WTC11 (cell line): ENCODE measurements at regions not wholly inside any gene's neighbourhood (a gene's known extent, or its start where the extent isn't known, plus 50 kb on each side); places are given as distances from the start of the nearest gene placed in this dataset.

Experiments
- ATAC-seq: fragments of 200-7000 bp; cut with Tn5 transposase; 2 replicates; pipeline ENCODE4 v1.10.0; 2021; ENCODE audit warnings: mild to moderate bottlenecking, moderate library complexity
- CTCF ChIA-PET: fragments of 300-600 bp; sonication (Branson Sonifier 250); formaldehyde crosslinking; loops from one replicate; lab custom pipeline; 2021; ENCODE audit warnings: antibody characterized with exemption; lab: Charles Lee
- POLR2A ChIA-PET: fragments of 350-600 bp; sonication (Branson Sonifier 250); formaldehyde crosslinking; loops from one replicate; lab custom pipeline; 2021; ENCODE audit warnings: antibody characterized with exemption; lab: Charles Lee
- DNase-seq: peaks from one replicate; pipeline ENCODE4 v3.0.0; 2021; ENCODE audit warnings: low spot score
- H3K27ac Mint-ChIP-seq: 2 replicates; pipeline ENCODE4 v1.8.0; 2021; ENCODE audit warnings: mixed read lengths
- H3K27me3 Mint-ChIP-seq: 2 replicates; pipeline ENCODE4 v1.8.0; 2021; ENCODE audit warnings: low read depth, mild to moderate bottlenecking, moderate library complexity, mixed read lengths
- H3K36me3 Mint-ChIP-seq: 2 replicates; pipeline ENCODE4 v1.8.0; 2021; ENCODE audit warnings: mixed read lengths
- H3K4me1 Mint-ChIP-seq: 2 replicates; pipeline ENCODE4 v1.8.0; 2022; ENCODE audit warnings: mixed read lengths
- H3K4me3 Mint-ChIP-seq: 2 replicates; pipeline ENCODE4 v1.8.0; 2021; ENCODE audit warnings: mild to moderate bottlenecking, moderate library complexity, mixed read lengths
- H3K9me3 Mint-ChIP-seq: 2 replicates; pipeline ENCODE4 v1.8.0; 2021; ENCODE audit warnings: mixed read lengths
- AFF4 ChIP-seq: sonication (generic); formaldehyde crosslinking; IDR thresholded peaks from 2 replicates; pipeline ENCODE4 v1.8.1; 2023; ENCODE audit warnings: mild to moderate bottlenecking, missing genetic modification reagents, borderline replicate concordance
- ATF1 ChIP-seq: sonication (generic); formaldehyde crosslinking; IDR thresholded peaks from 2 replicates; pipeline ENCODE4 v1.8.1; 2023; ENCODE audit warnings: mild to moderate bottlenecking, moderate library complexity, missing genetic modification reagents
- CREB1 ChIP-seq: sonication (generic); formaldehyde crosslinking; IDR thresholded peaks from 2 replicates; pipeline ENCODE4 v1.8.0; 2023; ENCODE audit warnings: mild to moderate bottlenecking, missing genetic modification reagents
- ESRRA ChIP-seq: sonication (generic); formaldehyde crosslinking; IDR thresholded peaks from 2 replicates; pipeline ENCODE4 v1.8.1; 2022; ENCODE audit warnings: mild to moderate bottlenecking, missing genetic modification reagents, borderline replicate concordance
- GABPB1 ChIP-seq: sonication (generic); formaldehyde crosslinking; IDR thresholded peaks from 2 replicates; pipeline ENCODE4 v1.8.1; 2023; ENCODE audit warnings: mild to moderate bottlenecking, missing genetic modification reagents
- JAZF1 ChIP-seq: fragments of 250-450 bp; sonication (Bioruptor Pico); IDR thresholded peaks from 2 replicates; pipeline ENCODE4 v1.9.0; 2021; ENCODE audit warnings: moderate library complexity, mild to moderate bottlenecking, inconsistent platforms
- RORB ChIP-seq: fragments of 250-450 bp; sonication (Bioruptor Pico); IDR thresholded peaks from 2 replicates; pipeline ENCODE4 v1.9.0; 2021; ENCODE audit warnings: mild to moderate bottlenecking
- SMAD4 ChIP-seq: sonication (generic); formaldehyde crosslinking; IDR thresholded peaks from 2 replicates; pipeline ENCODE4 v1.8.0; 2022; ENCODE audit warnings: mild to moderate bottlenecking, missing genetic modification reagents
- ZNF138 ChIP-seq: sonication (generic); formaldehyde crosslinking; conservative IDR thresholded peaks from 2 replicates; pipeline ENCODE4 v1.8.1; 2022; ENCODE audit warnings: mild to moderate bottlenecking, moderate library complexity, missing genetic modification reagents
- ZNF281 ChIP-seq: sonication (generic); formaldehyde crosslinking; IDR thresholded peaks from 2 replicates; pipeline ENCODE4 v1.8.0; 2023; ENCODE audit warnings: mild to moderate bottlenecking, missing genetic modification reagents
- ZNF396 ChIP-seq: fragments of 250-450 bp; sonication (Bioruptor Pico); IDR thresholded peaks from 2 replicates; pipeline ENCODE4 v1.8.0; 2021; ENCODE audit warnings: mild to moderate bottlenecking, moderate library complexity, borderline replicate concordance
- TF ChIP-seq, protein P1 (sequence below): sonication (generic); formaldehyde crosslinking; IDR thresholded peaks from 2 replicates; pipeline ENCODE4 v1.8.1; 2023; ENCODE audit warnings: mild to moderate bottlenecking, missing genetic modification reagents, moderate library complexity
- TF ChIP-seq, protein P2 (sequence below): sonication (generic); formaldehyde crosslinking; IDR thresholded peaks from 2 replicates; pipeline ENCODE4 v1.8.1; 2022; ENCODE audit warnings: missing genetic modification reagents, borderline replicate concordance
- TF ChIP-seq, protein P3 (sequence below): fragments of 250-450 bp; sonication (Bioruptor Pico); IDR thresholded peaks from 2 replicates; pipeline ENCODE4 v1.8.0; 2021; ENCODE audit warnings: mild to moderate bottlenecking
- TF ChIP-seq, protein P4 (sequence below): fragments of 250-450 bp; sonication (Bioruptor Pico); IDR thresholded peaks from 2 replicates; pipeline ENCODE4 v1.9.0; 2021; ENCODE audit warnings: mild to moderate bottlenecking, borderline replicate concordance

DNA sequence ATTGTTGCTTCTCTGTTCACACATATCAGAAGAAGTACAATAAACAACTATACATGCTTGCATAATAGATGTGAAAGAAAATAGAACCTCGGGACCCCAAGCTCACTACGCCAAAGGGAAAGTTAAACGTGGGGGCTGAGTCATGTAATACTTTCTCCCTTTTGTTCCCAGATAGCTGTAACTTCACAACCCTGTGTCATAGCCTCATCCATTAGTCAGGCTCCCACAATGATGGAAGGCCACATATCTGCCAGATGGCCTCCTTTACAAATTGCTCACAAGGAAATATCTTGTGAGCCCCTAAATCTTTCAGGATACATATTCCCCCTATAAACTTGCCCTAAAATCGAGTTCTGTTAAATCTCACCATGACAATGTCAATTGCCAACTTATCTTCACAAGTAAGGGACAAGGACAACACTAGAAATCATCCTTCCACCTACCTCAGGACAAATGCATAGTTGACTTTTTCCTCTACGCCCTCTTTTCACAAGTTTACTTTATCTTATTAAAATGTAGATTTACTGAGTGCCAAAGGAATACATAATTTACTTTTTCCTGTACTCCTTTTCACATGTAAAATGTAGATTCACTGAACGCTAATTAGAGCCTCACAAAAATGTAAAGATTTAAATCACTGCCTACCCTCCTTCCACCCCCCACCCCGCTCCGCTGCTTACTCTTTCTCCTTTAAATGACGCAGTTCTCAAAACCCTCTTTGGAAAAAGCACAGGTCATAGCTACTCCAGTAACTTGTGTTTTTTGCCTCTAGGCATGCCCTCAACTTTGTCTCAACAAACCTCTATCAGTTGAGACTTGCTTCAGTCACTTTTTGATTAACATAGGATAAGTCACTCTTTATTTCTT, 477.1 kb downstream of the DTHD1 start (continued):
- TF ChIP-seq AFF4 (CRISPR knock-in tag) (no peak), ZNF396 (CRISPR knock-in tag) (no peak), GABPB1 (CRISPR knock-in tag) (no peak), JAZF1 (no peak), SMAD4 (CRISPR knock-in tag) (no peak)
- TF ChIP-seq, protein P1, sequence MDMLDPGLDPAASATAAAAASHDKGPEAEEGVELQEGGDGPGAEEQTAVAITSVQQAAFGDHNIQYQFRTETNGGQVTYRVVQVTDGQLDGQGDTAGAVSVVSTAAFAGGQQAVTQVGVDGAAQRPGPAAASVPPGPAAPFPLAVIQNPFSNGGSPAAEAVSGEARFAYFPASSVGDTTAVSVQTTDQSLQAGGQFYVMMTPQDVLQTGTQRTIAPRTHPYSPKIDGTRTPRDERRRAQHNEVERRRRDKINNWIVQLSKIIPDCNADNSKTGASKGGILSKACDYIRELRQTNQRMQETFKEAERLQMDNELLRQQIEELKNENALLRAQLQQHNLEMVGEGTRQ (CRISPR knock-in tag), result no peak

DNA sequence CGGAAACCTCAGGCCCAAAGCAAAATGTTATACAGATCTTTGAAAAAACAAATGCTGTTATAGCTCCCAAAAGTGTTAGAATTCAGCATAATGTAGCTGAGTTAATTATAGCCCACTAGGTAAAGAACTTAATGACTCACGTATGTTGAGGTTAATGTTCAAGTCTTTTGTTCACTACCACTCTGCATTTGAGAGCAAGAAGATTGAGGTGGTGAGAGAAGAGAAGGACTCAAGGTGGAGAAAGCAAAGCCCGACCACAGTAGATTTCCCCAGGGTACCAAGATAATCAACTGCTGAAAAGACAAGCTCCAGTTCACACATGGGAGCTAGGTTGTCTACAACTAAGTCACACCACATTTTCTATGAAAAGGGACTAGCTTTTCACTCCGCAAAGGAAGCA, 480.2 kb downstream of the DTHD1 start:
- H3K4me3 Mint-ChIP-seq, result no peak overlapping the region
- H3K4me1 Mint-ChIP-seq, result peaks cover 48% of the 10 kb centered on the region
- H3K27me3 Mint-ChIP-seq, result peaks cover 41% of the 10 kb centered on the region
- no peak overlapping the region for H3K27ac Mint-ChIP-seq
- H3K36me3 Mint-ChIP-seq, result no peaks in the 10 kb centered on the region
- DNase-seq (no peak), ATAC-seq (no peak)
- TF ChIP-seq JAZF1 (no peak), SMAD4 (CRISPR knock-in tag) (no peak), ZNF281 (CRISPR knock-in tag) (no peak), RORB (no peak), ZNF396 (CRISPR knock-in tag) (no peak), ESRRA (no peak), CREB1 (CRISPR knock-in tag) (no peak), ATF1 (no peak), ZNF138 (no peak)
- TF ChIP-seq, protein P2, sequence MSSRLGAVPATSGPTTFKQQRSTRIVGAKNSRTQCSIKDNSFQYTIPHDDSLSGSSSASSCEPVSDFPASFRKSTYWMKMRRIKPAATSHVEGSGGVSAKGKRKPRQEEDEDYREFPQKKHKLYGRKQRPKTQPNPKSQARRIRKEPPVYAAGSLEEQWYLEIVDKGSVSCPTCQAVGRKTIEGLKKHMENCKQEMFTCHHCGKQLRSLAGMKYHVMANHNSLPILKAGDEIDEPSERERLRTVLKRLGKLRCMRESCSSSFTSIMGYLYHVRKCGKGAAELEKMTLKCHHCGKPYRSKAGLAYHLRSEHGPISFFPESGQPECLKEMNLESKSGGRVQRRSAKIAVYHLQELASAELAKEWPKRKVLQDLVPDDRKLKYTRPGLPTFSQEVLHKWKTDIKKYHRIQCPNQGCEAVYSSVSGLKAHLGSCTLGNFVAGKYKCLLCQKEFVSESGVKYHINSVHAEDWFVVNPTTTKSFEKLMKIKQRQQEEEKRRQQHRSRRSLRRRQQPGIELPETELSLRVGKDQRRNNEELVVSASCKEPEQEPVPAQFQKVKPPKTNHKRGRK (CRISPR knock-in tag), result no peak
- TF ChIP-seq, protein P3, sequence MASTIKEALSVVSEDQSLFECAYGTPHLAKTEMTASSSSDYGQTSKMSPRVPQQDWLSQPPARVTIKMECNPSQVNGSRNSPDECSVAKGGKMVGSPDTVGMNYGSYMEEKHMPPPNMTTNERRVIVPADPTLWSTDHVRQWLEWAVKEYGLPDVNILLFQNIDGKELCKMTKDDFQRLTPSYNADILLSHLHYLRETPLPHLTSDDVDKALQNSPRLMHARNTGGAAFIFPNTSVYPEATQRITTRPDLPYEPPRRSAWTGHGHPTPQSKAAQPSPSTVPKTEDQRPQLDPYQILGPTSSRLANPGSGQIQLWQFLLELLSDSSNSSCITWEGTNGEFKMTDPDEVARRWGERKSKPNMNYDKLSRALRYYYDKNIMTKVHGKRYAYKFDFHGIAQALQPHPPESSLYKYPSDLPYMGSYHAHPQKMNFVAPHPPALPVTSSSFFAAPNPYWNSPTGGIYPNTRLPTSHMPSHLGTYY (CRISPR knock-in tag), result no peak
- TF ChIP-seq, protein P4, sequence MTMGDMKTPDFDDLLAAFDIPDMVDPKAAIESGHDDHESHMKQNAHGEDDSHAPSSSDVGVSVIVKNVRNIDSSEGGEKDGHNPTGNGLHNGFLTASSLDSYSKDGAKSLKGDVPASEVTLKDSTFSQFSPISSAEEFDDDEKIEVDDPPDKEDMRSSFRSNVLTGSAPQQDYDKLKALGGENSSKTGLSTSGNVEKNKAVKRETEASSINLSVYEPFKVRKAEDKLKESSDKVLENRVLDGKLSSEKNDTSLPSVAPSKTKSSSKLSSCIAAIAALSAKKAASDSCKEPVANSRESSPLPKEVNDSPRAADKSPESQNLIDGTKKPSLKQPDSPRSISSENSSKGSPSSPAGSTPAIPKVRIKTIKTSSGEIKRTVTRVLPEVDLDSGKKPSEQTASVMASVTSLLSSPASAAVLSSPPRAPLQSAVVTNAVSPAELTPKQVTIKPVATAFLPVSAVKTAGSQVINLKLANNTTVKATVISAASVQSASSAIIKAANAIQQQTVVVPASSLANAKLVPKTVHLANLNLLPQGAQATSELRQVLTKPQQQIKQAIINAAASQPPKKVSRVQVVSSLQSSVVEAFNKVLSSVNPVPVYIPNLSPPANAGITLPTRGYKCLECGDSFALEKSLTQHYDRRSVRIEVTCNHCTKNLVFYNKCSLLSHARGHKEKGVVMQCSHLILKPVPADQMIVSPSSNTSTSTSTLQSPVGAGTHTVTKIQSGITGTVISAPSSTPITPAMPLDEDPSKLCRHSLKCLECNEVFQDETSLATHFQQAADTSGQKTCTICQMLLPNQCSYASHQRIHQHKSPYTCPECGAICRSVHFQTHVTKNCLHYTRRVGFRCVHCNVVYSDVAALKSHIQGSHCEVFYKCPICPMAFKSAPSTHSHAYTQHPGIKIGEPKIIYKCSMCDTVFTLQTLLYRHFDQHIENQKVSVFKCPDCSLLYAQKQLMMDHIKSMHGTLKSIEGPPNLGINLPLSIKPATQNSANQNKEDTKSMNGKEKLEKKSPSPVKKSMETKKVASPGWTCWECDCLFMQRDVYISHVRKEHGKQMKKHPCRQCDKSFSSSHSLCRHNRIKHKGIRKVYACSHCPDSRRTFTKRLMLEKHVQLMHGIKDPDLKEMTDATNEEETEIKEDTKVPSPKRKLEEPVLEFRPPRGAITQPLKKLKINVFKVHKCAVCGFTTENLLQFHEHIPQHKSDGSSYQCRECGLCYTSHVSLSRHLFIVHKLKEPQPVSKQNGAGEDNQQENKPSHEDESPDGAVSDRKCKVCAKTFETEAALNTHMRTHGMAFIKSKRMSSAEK (CRISPR knock-in tag), result no peak
- TF ChIP-seq, all 79 proteins: peak for 0
- ChIA-PET CTCF (no interaction called here), POLR2A (no interaction called here)
- H3K9me3 Mint-ChIP-seq, result no peaks in the 10 kb centered on the region
